ENCODE measurements at regions not wholly inside any gene's neighbourhood (a gene's known extent, or its start where the extent isn't known, plus 50 kb on each side); places are given as distances from the start of the nearest gene placed in this dataset.

DNA sequence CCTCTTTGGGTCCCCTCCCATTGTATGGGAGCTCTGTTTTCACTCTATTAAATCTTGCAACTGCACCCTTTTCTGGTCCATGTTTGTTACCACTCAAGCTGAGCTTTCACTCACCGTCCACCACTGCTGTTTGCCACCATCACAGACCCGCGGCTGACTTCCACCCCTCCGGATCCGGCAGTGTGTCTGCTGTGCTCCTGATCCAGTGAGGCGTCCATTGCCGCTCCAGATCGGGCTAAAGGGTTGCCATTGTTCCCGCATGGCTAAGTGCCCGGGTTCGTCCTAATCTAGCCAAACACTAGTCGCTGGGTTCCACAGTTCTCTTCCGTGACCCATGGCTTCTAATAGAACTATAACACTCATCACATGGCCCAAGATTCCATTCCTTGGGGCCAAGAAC is 157.2 kb downstream of the SEC16B start (continued):
- TF ChIP-seq ZBED4 (CRISPR knock-in tag; IDR thresholded peaks at IDR 0.05; ENCODE audit: borderline replicate concordance) (no peak), ZNF891 (CRISPR knock-in tag; IDR thresholded peaks at IDR 0.05) (no peak), REL (CRISPR knock-in tag; conservative IDR thresholded peaks at IDR 0.05) (no peak)
- TF ChIP-seq, protein P1, sequence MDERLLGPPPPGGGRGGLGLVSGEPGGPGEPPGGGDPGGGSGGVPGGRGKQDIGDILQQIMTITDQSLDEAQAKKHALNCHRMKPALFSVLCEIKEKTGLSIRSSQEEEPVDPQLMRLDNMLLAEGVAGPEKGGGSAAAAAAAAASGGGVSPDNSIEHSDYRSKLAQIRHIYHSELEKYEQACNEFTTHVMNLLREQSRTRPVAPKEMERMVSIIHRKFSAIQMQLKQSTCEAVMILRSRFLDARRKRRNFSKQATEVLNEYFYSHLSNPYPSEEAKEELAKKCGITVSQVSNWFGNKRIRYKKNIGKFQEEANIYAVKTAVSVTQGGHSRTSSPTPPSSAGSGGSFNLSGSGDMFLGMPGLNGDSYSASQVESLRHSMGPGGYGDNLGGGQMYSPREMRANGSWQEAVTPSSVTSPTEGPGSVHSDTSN (CRISPR knock-in tag; IDR thresholded peaks at IDR 0.05): no peak

GRCh38 chr1:177812144-177812543 is 157.7 kb downstream of the SEC16B start:
- no peaks in the 10 kb centered on the region for H4K20me1 ChIP-seq (ENCODE audit: insufficient read depth, low read length)
- H3K36me3 ChIP-seq (replicated peaks in 1 of 2; ENCODE audit: control insufficient read depth in 1 of 2, insufficient read depth in 2 of 2, low read length in 2 of 2): no peaks in the 10 kb centered on the region
- no peak overlapping the region for H3K9ac ChIP-seq (ENCODE audit: insufficient read depth, low read depth, low read length)
- WGBS (ENCODE audit: low lambda C conversion rate): 5% methylated on average over 3 of the region's 3 CpGs
- H2AFZ ChIP-seq (ENCODE audit: low read length): no peak overlapping the region
- no TSS peak for BruUV-seq (replicated peaks)
- H3K4me1 ChIP-seq (ENCODE audit: insufficient read depth, low read length): no peaks in the 10 kb centered on the region
- DNase-seq (ENCODE audit: low spot score) (no peak), ATAC-seq (no peak), FAIRE-seq (no peak)
- intact Hi-C loops (cut with micrococcal nuclease; ENCODE audit: unreplicated experiment) (no loop called here), in situ Hi-C loops (cut with HindIII; ENCODE audit: extremely low pct_ligation_motif_present, low pct_unique_long_range_greater_than_20kb) (no loop called here)
- no peak overlapping the region for H3K4me2 ChIP-seq (ENCODE audit: low read depth, low read length)
- H3K27me3 ChIP-seq (ENCODE audit: control insufficient read depth in 1 of 2, insufficient read depth in 2 of 2, low read length in 2 of 2): no peaks in the 10 kb centered on the region
- H3K79me2 ChIP-seq (ENCODE audit: insufficient read depth, low read length): no peaks in the 10 kb centered on the region
- POLR2A ChIA-PET: no interaction called here
- no peak overlapping the region for H3K4me3 ChIP-seq (replicated peaks in 1 of 3; ENCODE audit: insufficient read depth in 1 of 3, low read depth in 2 of 3, low read length in 3 of 3)
- no peak overlapping the region for H3K27ac ChIP-seq (ENCODE audit: extremely low read length, insufficient read depth, low read length)
- CTCF ChIA-PET (ENCODE audit: low intra/inter-chr PET ratio, low total read pairs): no interaction called here
- no peaks in the 10 kb centered on the region for H3K9me3 ChIP-seq (ENCODE audit: low read length)
- TF ChIP-seq ASH2L (IDR thresholded peaks at IDR 0.05; ENCODE audit: insufficient read length, low read depth, low read length) (no peak), KDM2A (CRISPR knock-in tag; IDR thresholded peaks at IDR 0.05; ENCODE audit: borderline replicate concordance, low read depth) (no peak), ZFX (CRISPR knock-in tag; IDR thresholded peaks at IDR 0.05; ENCODE audit: low read depth) (no peak), RARA (CRISPR knock-in tag; IDR thresholded peaks at IDR 0.05) (no peak), ZNF333 (CRISPR knock-in tag; IDR thresholded peaks at IDR 0.05; ENCODE audit: borderline replicate concordance) (no peak), ZNF619 (CRISPR knock-in tag; IDR thresholded peaks at IDR 0.05) (no peak), MED1 (CRISPR knock-in tag; IDR thresholded peaks at IDR 0.05) (no peak), ZNF572 (CRISPR knock-in tag; IDR thresholded peaks at IDR 0.05) (no peak), ZNF766 (CRISPR knock-in tag; IDR thresholded peaks at IDR 0.05; ENCODE audit: borderline replicate concordance) (no peak), ZNF251 (CRISPR knock-in tag; IDR thresholded peaks at IDR 0.05) (no peak), EED (CRISPR knock-in tag; IDR thresholded peaks at IDR 0.05) (no peak), ZNF337 (CRISPR knock-in tag; IDR thresholded peaks at IDR 0.05; ENCODE audit: borderline replicate concordance, low read depth) (no peak), SRSF9 (IDR thresholded peaks at IDR 0.05; ENCODE audit: borderline replicate concordance, insufficient read depth, low read depth, low read length, poor library complexity, severe bottlenecking) (no peak), MBNL3 (CRISPR knock-in tag; conservative IDR thresholded peaks at IDR 0.05) (no peak), NR1H2 (CRISPR knock-in tag; IDR thresholded peaks at IDR 0.05; ENCODE audit: borderline replicate concordance, low read depth) (no peak), MAF1 (CRISPR knock-in tag; IDR thresholded peaks at IDR 0.05; ENCODE audit: borderline replicate concordance) (no peak), IRX3 (CRISPR knock-in tag; IDR thresholded peaks at IDR 0.05; ENCODE audit: borderline replicate concordance, low read depth) (no peak), MLLT10 (CRISPR knock-in tag; IDR thresholded peaks at IDR 0.05) (no peak)

All from HepG2 (cell line).